ENCODE measurements at regions not wholly inside any gene's neighbourhood (a gene's known extent, or its start where the extent isn't known, plus 50 kb on each side); places are given as distances from the start of the nearest gene placed in this dataset.
A peak's percentile ranks its signal among the peaks of the same experiment; 100 is the strongest.
"Not testable (repeated sequence)": the region's sequence is repeated elsewhere in the genome, so short reads cannot be mapped to it uniquely, and the experiment has no call there.

DNA sequence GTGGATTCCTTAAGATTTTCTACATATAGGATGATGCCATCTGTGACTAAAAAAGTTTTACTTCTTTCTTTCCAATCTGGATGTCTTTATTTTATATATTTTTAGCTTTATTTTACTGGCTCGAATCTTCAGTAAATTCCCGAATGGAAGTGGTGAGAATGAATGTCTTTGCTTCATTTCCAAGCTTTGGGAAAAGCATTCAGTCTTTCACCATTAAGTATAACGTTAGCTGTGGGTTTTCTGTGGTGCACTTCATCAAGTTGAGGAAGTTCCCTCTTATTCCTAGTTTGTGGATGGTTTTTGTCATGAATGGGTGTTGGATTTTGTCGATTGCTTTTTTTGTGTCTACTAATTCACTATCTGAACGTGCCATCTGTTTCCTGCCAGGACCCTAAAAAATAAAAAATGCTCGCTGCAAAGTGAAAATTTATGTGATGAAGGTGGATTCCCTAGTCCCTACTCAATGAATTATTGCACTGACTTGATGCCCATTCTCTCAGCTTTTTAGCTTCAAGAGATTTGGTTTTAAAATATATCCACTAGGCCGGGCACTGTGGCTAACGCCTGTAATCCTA is 90.2 kb upstream of the CARD11 start:
- no peak overlapping the region for H3K4me3 ChIP-seq (ENCODE audit: low read depth, low read length)
- no peak for DNase-seq (ENCODE audit: low read depth)

- no peak overlapping the region for H3K4me3 ChIP-seq (ENCODE audit: low read depth, low read length)
- DNase-seq (ENCODE audit: low read depth) = no peak
These were observed 91.1 kb upstream of the CARD11 start for GRCh38 chr7:3134745-3135144.

- no peak overlapping the region for H3K4me3 ChIP-seq (ENCODE audit: low read depth, low read length)
- DNase-seq (ENCODE audit: low read depth) = no peak
These were observed 92.0 kb upstream of the CARD11 start for GRCh38 chr7:3135626-3136025.

DNA sequence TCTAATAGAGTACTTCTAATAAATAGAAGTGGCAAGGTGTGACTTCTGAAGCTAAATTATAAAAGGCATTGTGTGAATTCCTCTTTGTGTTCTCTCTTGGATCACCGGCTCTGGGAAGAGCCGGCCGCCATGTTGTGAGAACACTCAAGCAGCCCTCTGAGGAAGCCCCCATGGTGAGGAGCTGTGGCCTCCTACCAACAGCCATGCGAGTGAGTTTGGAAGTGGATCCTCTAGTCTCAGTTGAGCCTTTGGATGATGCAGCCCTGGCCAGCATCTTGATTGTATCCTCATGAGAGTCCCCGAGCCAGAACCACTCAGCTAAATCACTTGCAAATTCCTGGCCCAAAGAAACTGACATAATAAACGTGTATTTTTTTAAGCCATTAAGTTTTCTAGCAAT is 94.5 kb upstream of the CARD11 start:
- DNase-seq (ENCODE audit: low read depth) = no peak
- H3K4me3 ChIP-seq (ENCODE audit: low read depth, low read length) = no peak overlapping the region

GRCh38 chr7:3138997-3139396 is 95.3 kb upstream of the CARD11 start:
- no peak for DNase-seq (ENCODE audit: low read depth)
- no peak overlapping the region for H3K4me3 ChIP-seq (ENCODE audit: low read depth, low read length)

DNA sequence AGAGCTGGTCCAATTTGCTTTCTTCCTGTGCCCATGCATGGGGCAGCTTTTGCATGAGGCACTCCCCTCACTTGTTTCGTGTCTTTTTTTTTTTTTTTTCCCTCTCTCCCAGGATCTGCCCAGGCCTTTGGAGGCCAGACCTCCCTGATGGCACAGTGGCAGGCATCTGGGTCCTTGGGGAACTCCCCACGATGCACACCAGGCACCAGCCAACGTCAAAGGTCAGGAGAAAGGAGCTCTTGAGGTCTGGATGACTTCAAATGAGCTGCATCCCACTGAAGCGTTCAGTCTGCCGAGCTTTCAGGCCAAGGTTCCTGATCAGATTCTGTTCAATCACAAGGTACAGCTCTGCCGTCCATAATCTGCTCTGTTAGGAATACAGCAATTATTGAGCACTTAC is 97.2 kb upstream of the CARD11 start:
- DNase-seq (ENCODE audit: low read depth) = no peak
- no peak overlapping the region for H3K4me3 ChIP-seq (ENCODE audit: low read depth, low read length)

DNA sequence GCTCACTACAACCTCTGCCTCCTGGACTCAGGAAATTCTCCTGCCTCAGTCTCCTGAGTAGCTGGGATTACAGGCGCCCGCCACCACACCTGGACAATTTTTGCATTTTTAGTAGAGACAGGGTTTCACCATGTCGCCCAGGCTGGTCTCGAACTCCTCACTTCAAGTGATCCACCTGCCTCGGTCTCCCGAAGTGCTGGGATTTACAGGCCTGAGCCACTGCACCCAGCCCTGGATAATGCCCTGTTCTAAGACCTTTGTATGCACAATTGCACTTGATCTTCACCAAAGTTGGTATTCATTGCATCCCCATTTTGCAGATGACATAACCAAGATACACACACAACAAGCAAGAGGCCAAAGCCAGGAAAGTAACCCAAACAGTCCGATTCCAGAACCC is 97.7 kb upstream of the CARD11 start:
- H3K4me3 ChIP-seq (ENCODE audit: low read depth, low read length) = no peak overlapping the region
- no peak for DNase-seq (ENCODE audit: low read depth)

DNA sequence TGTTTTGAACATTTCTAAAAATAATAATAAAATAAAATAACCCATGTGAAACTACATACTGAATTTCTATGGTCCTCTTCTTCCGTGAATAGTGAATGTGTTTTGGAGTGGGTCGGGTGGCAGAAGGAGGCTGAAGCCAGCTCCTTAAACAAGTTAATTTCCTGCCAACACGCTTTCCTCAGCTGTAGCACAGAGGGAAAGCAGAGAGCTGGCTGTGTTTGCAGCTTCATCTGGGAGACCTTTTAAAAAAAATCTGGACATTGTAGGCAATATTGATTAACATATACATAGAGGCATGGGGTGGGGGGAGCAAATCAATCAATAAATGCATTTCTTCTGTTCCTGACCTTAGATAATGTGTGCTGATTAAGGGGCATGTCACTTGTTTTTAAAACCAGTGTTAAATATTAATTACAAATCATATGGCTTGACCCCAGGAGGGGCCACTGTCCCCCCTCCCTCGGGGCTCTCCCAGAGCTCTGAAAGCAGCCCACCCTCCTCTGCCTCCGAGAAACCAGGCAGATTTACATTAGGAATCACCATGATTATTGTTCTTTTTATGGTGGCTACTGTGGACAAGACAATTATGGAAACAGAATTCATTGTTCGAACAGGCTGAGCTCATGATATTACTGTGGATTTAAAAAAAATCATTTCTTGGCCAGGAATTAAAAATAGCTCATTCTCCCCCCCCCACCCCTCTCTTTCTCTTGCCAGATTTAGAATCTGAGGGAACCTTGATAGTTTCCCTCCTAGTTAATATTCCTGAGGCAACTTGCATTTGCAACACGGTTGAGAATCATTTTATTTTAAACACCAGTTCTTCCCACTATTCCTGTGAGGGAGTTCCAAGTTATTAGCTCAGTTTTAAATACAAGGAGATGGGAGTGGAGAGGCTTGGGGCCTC is 100.5 kb upstream of the CARD11 start:
- H3K4me3 ChIP-seq (ENCODE audit: low read depth, low read length) = no peak overlapping the region
- DNase-seq (ENCODE audit: low read depth) = no peak

DNA sequence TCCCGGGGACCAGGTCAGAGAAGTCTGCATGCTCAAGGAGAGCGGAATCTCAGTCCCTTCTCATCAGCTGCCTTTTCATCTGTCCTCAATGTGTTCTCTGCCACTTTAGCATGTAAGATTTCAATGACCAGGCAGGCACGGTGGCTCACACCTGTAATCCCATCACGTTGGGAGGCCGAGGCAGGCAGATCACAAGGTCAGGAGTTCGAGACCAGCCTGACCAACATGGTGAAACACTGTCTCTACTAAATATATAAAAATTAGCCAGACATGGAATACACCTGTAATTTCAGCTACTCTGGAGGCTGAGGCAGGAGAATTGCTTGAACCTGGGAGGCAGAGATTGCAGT is 101.1 kb upstream of the CARD11 start:
- not testable (repeated sequence) for H3K4me3 ChIP-seq (ENCODE audit: low read depth, low read length); DNase-seq (ENCODE audit: low read depth)

DNA sequence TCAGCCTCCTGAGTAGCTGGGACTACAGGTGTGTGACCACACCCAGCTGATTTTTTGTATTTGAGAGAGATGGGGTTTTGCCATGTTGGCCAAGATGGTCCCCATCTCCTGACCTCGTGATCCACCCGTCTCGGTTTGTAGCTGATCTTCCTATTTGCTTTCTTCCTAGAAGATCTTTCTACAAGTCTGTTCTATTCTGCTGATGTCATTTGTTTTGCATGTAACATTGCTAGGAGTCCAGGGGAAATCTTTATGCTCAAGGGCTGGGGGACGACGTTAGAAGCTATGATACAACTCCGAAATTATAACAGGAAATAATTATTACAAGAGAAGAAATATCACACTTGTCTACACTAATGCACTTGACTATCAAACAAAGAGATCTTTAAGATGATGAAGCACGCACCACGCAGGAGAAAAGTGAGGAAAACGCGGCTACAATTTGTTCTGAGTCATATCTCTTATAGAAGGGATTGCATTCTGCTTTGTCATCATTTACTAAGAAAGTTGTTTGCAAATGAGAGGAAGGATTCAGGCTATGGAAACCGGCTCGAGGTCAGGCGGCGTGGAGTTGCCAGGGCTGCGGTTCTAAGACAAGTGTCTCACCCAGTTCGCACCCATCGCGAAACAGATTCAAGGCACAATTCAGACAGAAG is 103.0 kb upstream of the CARD11 start:
- no peak for DNase-seq (ENCODE audit: low read depth)
- no peak overlapping the region for H3K4me3 ChIP-seq (ENCODE audit: low read depth, low read length)

GRCh38 chr7:3148471-3148870 is 104.8 kb upstream of the CARD11 start:
- not testable (repeated sequence) for H3K4me3 ChIP-seq (ENCODE audit: low read depth, low read length); DNase-seq (ENCODE audit: low read depth)

GRCh38 chr7:3149231-3149995 is 105.7 kb upstream of the CARD11 start:
- DNase-seq (ENCODE audit: low read depth) = no peak
- H3K4me3 ChIP-seq (ENCODE audit: low read depth, low read length) = no peak overlapping the region

GRCh38 chr7:3150027-3150426 is 106.4 kb upstream of the CARD11 start:
- no peak overlapping the region for H3K4me3 ChIP-seq (ENCODE audit: low read depth, low read length)

DNA sequence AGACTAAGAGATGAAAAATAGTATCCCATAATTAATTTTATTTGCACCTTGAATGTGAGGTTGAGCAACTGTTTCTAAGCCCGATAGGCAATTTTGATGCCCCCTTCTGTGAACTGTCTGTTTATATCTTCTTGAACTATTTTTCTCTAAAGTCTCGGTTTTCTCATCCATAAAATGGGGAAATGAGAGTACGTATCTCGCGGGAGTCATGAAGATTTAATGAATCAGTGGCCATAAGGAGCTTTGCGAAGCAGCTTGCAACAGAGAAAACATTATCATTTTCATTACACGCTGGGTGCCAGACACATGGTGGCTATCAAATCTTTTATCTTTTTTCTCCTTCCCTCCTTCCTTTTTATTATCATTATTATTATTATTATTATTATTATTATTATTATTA is 108.1 kb upstream of the CARD11 start:
- no peak for DNase-seq (ENCODE audit: low read depth)

More at GRCh38 chr7:3150027-3150426, 106.4 kb upstream of the CARD11 start:
- DNase-seq (ENCODE audit: low read depth) = no peak

DNA sequence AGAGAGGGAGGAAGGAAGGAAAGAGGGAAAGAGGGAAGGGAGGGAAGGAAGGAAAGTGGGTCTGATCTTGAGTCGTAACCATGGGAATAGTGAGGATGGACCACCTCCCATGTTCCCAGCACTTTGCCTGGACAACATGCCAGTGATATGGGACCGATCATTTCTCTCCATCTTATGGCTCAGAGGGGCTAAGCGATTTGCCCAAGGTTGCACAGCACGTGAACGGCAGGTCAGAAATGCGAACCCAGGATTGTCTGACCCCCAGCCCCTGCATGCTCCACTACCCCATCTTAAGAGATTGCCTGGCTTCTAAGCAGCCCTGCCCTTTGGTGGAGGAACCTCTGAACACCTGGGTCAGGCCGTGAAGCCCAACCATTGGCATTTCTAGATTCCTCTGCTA is 109.0 kb upstream of the CARD11 start:
- no peak overlapping the region for H3K4me3 ChIP-seq (ENCODE audit: low read depth, low read length)
- no peak for DNase-seq (ENCODE audit: low read depth)

More for the DNA sequence above, 108.1 kb upstream of the CARD11 start:
- H3K4me3 ChIP-seq (ENCODE audit: low read depth, low read length) = no peak overlapping the region

DNA sequence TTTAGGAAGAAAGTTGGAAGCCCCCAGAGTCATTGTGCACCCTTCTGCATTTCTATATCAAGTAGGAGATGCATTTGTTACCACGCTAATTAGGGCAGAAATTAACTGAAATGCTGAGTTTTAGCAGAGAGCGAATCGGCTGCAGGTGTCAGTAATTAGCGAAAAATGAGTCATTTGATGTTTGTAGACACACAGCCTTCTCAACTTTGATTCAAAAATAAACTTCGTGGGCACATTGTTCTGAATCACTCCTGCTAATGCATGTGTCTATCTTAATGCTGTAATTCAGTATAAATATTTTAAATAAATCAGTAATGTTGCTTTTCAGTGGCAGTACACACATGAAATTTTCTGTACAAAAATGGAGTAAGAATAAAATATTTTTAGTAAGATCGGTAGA is 109.5 kb upstream of the CARD11 start:
- no peak overlapping the region for H3K4me3 ChIP-seq (ENCODE audit: low read depth, low read length)
- DNase-seq (ENCODE audit: low read depth) = no peak

DNA sequence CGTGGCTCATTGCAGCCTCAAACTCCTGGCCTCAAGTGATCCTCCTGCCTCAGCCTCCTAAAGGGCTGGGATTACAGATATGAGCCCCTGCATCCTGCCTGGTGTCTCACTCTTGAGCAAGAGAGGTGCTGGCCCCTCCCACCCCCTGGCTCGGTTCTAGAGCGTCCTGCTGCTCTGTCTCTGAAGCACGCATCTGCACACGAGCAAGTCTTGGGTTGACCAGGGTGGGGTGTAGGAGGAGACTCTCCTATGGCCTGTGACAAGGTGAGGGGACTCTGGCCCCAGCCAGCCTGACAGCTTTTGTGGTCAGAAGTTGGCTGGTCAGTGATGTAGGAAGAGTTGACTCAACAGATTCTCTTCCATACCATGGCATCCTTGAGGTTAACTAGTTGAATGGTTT is 110.7 kb upstream of the CARD11 start:
- H3K4me3 ChIP-seq (ENCODE audit: low read depth, low read length) = no peak overlapping the region
- no peak for DNase-seq (ENCODE audit: low read depth)

DNA sequence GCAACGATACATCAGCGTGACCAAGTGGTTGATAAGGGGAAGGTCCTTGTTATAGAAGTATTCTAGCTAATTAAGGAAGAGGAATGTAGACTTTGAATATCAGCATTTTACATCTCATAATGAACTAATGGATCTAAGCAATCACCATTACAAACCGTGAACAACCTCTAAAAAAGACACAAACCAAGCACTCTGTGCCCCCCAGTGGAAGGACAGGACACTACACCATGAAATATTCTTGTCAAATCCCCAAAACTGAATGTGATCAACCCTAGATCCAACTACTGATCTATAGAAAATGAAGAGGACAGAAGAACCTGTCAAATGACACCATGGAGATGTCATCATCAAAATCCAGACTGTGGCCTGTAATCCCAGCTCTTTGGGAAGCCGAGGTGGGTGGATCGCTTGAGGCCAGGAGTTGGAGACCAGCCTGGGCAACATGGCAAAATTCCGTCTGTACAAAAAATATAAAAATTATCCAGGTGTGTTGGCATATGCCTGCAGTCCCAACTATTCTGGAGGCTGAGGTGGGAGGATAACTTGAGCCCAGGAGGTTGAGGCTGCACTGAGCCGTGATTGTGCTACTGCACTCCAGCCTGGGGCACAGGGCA is 111.3 kb upstream of the CARD11 start:
- H3K4me3 ChIP-seq (ENCODE audit: low read depth, low read length) = no peak overlapping the region
- DNase-seq (ENCODE audit: low read depth) = peak; percentile 4

DNA sequence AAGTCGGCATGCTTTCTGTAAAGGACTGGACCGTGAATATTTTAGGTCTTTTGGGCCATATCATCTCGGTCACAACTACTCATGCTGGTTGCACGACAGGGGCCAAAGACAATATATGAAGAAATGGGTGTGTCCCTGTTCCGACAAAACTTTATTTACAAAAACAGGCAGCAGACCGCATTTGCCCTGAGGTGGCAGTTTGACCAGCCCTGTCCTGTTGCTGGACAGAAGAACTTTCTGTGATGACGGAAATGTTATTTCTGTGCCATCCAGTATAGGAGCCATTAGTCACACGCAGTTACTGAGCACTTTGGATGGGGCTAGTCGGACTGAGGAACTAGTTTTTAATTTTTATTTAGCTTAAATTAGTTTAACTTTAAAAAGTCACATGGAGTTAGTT is 112.8 kb upstream of the CARD11 start:
- no peak overlapping the region for H3K4me3 ChIP-seq (ENCODE audit: low read depth, low read length)
- no peak for DNase-seq (ENCODE audit: low read depth)

All from skeletal muscle cell (primary cell).